GM21737 (cell line): ENCODE measurements at regions not wholly inside any gene's neighbourhood (a gene's known extent, or its start where the extent isn't known, plus 50 kb on each side); places are given as distances from the start of the nearest gene placed in this dataset.
"Not testable (repeated sequence)": the region's sequence is repeated elsewhere in the genome, so short reads cannot be mapped to it uniquely, and the experiment has no call there.

Experiments
- ATAC-seq: cut with Tn5 transposase; IDR thresholded peaks from one replicate; pipeline ENCODE4 v1.9.1; 2021; ENCODE audit warnings: mild to moderate bottlenecking, moderate library complexity; ENCODE audit not compliant: unreplicated experiment

- not testable (repeated sequence) for ATAC-seq
Observed at GRCh38 chr20:47903009-47903408, 117.7 kb upstream of the SULF2 start.

GRCh38 chr20:47899313-47899712, 114.0 kb upstream of the SULF2 start:
- ATAC-seq: not testable (repeated sequence)

GRCh38 chr20:47897461-47897860, 112.2 kb upstream of the SULF2 start:
- ATAC-seq: no peak

- not testable (repeated sequence) for ATAC-seq
Observed at GRCh38 chr20:47892681-47893080, 107.4 kb upstream of the SULF2 start.

- ATAC-seq: not testable (repeated sequence)
Observed at GRCh38 chr20:47890708-47891107, 105.4 kb upstream of the SULF2 start.

- not testable (repeated sequence) for ATAC-seq
Observed at GRCh38 chr20:47889751-47890150, 104.5 kb upstream of the SULF2 start.

GRCh38 chr20:47888351-47888750, 103.1 kb upstream of the SULF2 start:
- no peak for ATAC-seq

GRCh38 chr20:47887477-47888080, 102.3 kb upstream of the SULF2 start:
- ATAC-seq: no peak

GRCh38 chr20:47887064-47887463, 101.8 kb upstream of the SULF2 start:
- ATAC-seq: no peak

GRCh38 chr20:47886454-47887041, 101.3 kb upstream of the SULF2 start:
- no peak for ATAC-seq

- no peak for ATAC-seq
Observed at GRCh38 chr20:47885909-47886453, 100.7 kb upstream of the SULF2 start.

GRCh38 chr20:47883940-47884339, 98.7 kb upstream of the SULF2 start:
- ATAC-seq: not testable (repeated sequence)

- ATAC-seq: no peak
Observed at GRCh38 chr20:47883186-47883585, 97.9 kb upstream of the SULF2 start.

- no peak for ATAC-seq
Observed at GRCh38 chr20:47879771-47880170, 94.5 kb upstream of the SULF2 start.

- ATAC-seq: no peak
Observed at GRCh38 chr20:47878601-47879027, 93.3 kb upstream of the SULF2 start.

- ATAC-seq: no peak
Observed at GRCh38 chr20:47876311-47877088, 91.2 kb upstream of the SULF2 start.

- ATAC-seq: no peak
Observed at GRCh38 chr20:47875297-47876025, 90.2 kb upstream of the SULF2 start.

- no peak for ATAC-seq
Observed at GRCh38 chr20:47872341-47872740, 87.1 kb upstream of the SULF2 start.

GRCh38 chr20:47870475-47870874, 85.2 kb upstream of the SULF2 start:
- ATAC-seq: no peak

GRCh38 chr20:47868744-47869143, 83.5 kb upstream of the SULF2 start:
- ATAC-seq: no peak

- ATAC-seq: no peak
Observed at GRCh38 chr20:47868236-47868635, 83.0 kb upstream of the SULF2 start.
